ENCODE measurements at regions not wholly inside any gene's neighbourhood (a gene's known extent, or its start where the extent isn't known, plus 50 kb on each side); places are given as distances from the start of the nearest gene placed in this dataset.

DNA sequence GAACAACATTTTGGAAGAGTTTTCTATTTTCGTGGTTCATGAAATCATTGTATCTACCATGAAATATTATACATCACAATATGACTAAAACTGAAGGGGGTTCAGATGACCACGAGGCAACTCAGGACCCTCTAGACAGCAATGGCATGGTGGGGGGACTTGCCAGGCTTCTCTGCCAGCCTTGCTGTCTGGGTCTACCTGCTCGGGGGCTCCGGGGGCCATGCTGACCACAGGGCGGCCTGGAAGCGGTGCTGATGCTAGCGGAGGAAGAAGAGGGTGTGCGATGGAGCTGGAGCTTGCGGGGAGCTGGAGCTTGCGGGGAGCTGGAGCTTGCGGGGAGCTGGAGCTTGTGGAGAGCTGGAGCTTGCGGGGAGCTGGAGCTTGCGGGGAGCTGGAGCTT lies 89.2 kb upstream of the IRX4 start:
- TF ChIP-seq, protein P1, sequence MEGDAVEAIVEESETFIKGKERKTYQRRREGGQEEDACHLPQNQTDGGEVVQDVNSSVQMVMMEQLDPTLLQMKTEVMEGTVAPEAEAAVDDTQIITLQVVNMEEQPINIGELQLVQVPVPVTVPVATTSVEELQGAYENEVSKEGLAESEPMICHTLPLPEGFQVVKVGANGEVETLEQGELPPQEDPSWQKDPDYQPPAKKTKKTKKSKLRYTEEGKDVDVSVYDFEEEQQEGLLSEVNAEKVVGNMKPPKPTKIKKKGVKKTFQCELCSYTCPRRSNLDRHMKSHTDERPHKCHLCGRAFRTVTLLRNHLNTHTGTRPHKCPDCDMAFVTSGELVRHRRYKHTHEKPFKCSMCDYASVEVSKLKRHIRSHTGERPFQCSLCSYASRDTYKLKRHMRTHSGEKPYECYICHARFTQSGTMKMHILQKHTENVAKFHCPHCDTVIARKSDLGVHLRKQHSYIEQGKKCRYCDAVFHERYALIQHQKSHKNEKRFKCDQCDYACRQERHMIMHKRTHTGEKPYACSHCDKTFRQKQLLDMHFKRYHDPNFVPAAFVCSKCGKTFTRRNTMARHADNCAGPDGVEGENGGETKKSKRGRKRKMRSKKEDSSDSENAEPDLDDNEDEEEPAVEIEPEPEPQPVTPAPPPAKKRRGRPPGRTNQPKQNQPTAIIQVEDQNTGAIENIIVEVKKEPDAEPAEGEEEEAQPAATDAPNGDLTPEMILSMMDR (IDR thresholded peaks at IDR 0.05), result no peak
- TF ChIP-seq ZFX (IDR thresholded peaks at IDR 0.05; ENCODE audit: borderline replicate concordance), result no peak
